NT2/D1 (cell line): ENCODE measurements at regions not wholly inside any gene's neighbourhood (a gene's known extent, or its start where the extent isn't known, plus 50 kb on each side); places are given as distances from the start of the nearest gene placed in this dataset.

Source experiments
- DNase-seq: peaks from one replicate; pipeline ENCODE4 v3.0.0-alpha.2; 2011; ENCODE audit warnings: low read depth, low spot score
- H3K27me3 ChIP-seq: 2 replicates; pipeline ENCODE4 v1.6.0; 2011; ENCODE audit warnings: mild to moderate bottlenecking; ENCODE audit not compliant: insufficient read length, insufficient read depth
- H3K36me3 ChIP-seq: 2 replicates; pipeline ENCODE4 v1.6.1; 2011; ENCODE audit warnings: mild to moderate bottlenecking, low read length, mixed read lengths; ENCODE audit not compliant: insufficient read depth, insufficient read length
- H3K4me1 ChIP-seq: 2 replicates; pipeline ENCODE4 v1.5.1; 2011; ENCODE audit not compliant: insufficient read depth, insufficient read length
- H3K4me3 ChIP-seq: 2 replicates; pipeline ENCODE4 v1.5.1; 2011; ENCODE audit warnings: low read depth; ENCODE audit not compliant: insufficient read length
- H3K9ac ChIP-seq: 2 replicates; pipeline ENCODE4 v1.6.0; 2011; ENCODE audit warnings: low read depth; ENCODE audit not compliant: insufficient read length
- H3K9me3 ChIP-seq: 2 replicates; pipeline ENCODE4 v1.5.1; 2011; ENCODE audit warnings: mild to moderate bottlenecking, low read length; ENCODE audit not compliant: insufficient read depth
- SUZ12 ChIP-seq: IDR thresholded peaks from 2 replicates; pipeline ENCODE4 v1.6.1; 2011; ENCODE audit not compliant: insufficient read length, insufficient read depth; ENCODE audit errors: extremely low read depth
- YY1 ChIP-seq: IDR thresholded peaks from 2 replicates; pipeline ENCODE4 v1.6.1; 2011; ENCODE audit not compliant: insufficient read length, insufficient read depth
- ZNF274 ChIP-seq: IDR thresholded peaks from 2 replicates; pipeline ENCODE4 v1.6.1; 2011; ENCODE audit warnings: mild to moderate bottlenecking, low read depth, low read length

- Histone ChIP-seq H3K4me1 (no peaks in the 10 kb centered on the region), H3K4me3 (no peak overlapping the region), H3K9me3 (no peaks in the 10 kb centered on the region), H3K27me3 (peaks cover 45% of the 10 kb centered on the region), H3K9ac (no peak overlapping the region), H3K36me3 (no peaks in the 10 kb centered on the region)
- DNase-seq = no peak
- no peak for TF ChIP-seq YY1
- TF ChIP-seq ZNF274 = no peak
- no peak for TF ChIP-seq SUZ12
These were observed 64.1 kb downstream of the ZNF641 start for GRCh38 chr12:48286665-48287064.

GRCh38 chr12:48285751-48286650, 64.7 kb downstream of the ZNF641 start:
- Histone ChIP-seq H3K36me3 (no peaks in the 10 kb centered on the region), H3K4me3 (no peak overlapping the region), H3K9me3 (no peaks in the 10 kb centered on the region), H3K4me1 (no peaks in the 10 kb centered on the region), H3K27me3 (peaks cover 51% of the 10 kb centered on the region), H3K9ac (no peak overlapping the region)
- DNase-seq = no peak
- TF ChIP-seq SUZ12 (no peak), YY1 (no peak), ZNF274 (no peak)

GRCh38 chr12:48281811-48282210, 68.9 kb downstream of the ZNF641 start:
- Histone ChIP-seq H3K4me1 (no peaks in the 10 kb centered on the region), H3K27me3 (peaks cover 80% of the 10 kb centered on the region), H3K9ac (no peak overlapping the region), H3K4me3 (no peak overlapping the region), H3K36me3 (no peaks in the 10 kb centered on the region), H3K9me3 (peaks cover 1% of the 10 kb centered on the region; the same call in 1 of the 2 replicates)
- TF ChIP-seq SUZ12 (no peak), ZNF274 (no peak), YY1 (no peak)
- DNase-seq = no peak

GRCh38 chr12:48280572-48280971, 70.1 kb downstream of the ZNF641 start:
- TF ChIP-seq SUZ12 = no peak
- TF ChIP-seq ZNF274 = no peak
- no peak for TF ChIP-seq YY1
- Histone ChIP-seq H3K27me3 (peaks cover 86% of the 10 kb centered on the region), H3K4me1 (no peaks in the 10 kb centered on the region), H3K4me3 (no peak overlapping the region), H3K9me3 (peaks cover 5% of the 10 kb centered on the region; the same call in 1 of the 2 replicates), H3K36me3 (no peaks in the 10 kb centered on the region), H3K9ac (no peak overlapping the region)
- no peak for DNase-seq

DNA sequence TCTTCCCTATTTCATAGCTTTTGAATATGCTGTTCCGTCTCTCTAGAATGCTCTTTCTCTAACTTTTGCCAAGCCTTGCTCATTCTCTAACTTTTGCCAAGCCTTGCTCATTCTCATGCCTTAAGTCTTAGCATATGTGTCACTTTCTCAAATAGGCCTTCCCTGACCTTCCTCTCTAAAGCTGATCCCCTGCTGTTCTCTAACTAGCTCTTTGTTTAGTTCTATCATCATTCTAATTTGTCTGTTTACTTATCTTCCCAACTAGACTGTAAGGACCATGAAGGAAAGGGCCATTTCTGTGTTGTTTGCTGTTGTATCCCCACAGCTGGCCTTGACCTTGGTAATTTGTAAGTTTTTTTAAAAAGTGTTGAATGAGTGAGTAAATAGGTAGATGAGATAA, 71.1 kb downstream of the ZNF641 start:
- DNase-seq = peak; percentile 79
- Histone ChIP-seq H3K36me3 (no peaks in the 10 kb centered on the region), H3K27me3 (peaks cover 87% of the 10 kb centered on the region), H3K9ac (no peak overlapping the region), H3K4me3 (no peak overlapping the region), H3K4me1 (no peaks in the 10 kb centered on the region), H3K9me3 (peaks cover 5% of the 10 kb centered on the region; the same call in 1 of the 2 replicates)
- no peak for TF ChIP-seq YY1
- TF ChIP-seq SUZ12 = no peak
- TF ChIP-seq ZNF274 = no peak

- Histone ChIP-seq H3K9ac (no peak overlapping the region), H3K36me3 (no peaks in the 10 kb centered on the region), H3K9me3 (peaks cover 5% of the 10 kb centered on the region; the same call in 1 of the 2 replicates), H3K4me3 (no peak overlapping the region), H3K27me3 (peaks cover 83% of the 10 kb centered on the region), H3K4me1 (no peaks in the 10 kb centered on the region)
- TF ChIP-seq SUZ12 (no peak), YY1 (no peak), ZNF274 (no peak)
- no peak for DNase-seq
These were observed 71.6 kb downstream of the ZNF641 start for GRCh38 chr12:48279101-48279500.

DNA sequence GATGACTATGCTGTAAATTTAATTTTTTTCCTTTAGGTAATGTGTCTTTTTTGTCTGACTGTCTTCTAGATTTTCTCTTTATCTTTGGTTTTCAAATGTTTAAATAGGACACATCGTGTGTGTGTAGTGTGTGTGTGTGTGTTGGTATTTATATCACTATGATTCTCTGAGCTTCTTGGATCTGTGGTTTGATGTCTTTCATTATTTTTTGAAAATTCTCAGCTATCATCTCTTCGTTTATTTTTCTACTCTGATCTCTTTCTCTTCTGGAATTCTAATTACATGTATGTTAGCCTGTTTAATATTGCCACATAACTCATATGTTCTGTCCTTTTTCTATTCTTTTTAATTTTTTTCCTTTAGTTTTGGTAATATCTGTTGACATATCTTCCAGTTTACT, 73.5 kb upstream of the OR10AD1 start:
- no peak for TF ChIP-seq YY1
- no peak for TF ChIP-seq ZNF274
- no peak for TF ChIP-seq SUZ12
- Histone ChIP-seq H3K27me3 (peaks cover 64% of the 10 kb centered on the region), H3K9ac (no peak overlapping the region), H3K36me3 (no peaks in the 10 kb centered on the region), H3K9me3 (peaks cover 5% of the 10 kb centered on the region; the same call in 1 of the 2 replicates), H3K4me3 (no peak overlapping the region), H3K4me1 (no peaks in the 10 kb centered on the region)
- no peak for DNase-seq
